ENCODE measurements at regions not wholly inside any gene's neighbourhood (a gene's known extent, or its start where the extent isn't known, plus 50 kb on each side); places are given as distances from the start of the nearest gene placed in this dataset.

DNA sequence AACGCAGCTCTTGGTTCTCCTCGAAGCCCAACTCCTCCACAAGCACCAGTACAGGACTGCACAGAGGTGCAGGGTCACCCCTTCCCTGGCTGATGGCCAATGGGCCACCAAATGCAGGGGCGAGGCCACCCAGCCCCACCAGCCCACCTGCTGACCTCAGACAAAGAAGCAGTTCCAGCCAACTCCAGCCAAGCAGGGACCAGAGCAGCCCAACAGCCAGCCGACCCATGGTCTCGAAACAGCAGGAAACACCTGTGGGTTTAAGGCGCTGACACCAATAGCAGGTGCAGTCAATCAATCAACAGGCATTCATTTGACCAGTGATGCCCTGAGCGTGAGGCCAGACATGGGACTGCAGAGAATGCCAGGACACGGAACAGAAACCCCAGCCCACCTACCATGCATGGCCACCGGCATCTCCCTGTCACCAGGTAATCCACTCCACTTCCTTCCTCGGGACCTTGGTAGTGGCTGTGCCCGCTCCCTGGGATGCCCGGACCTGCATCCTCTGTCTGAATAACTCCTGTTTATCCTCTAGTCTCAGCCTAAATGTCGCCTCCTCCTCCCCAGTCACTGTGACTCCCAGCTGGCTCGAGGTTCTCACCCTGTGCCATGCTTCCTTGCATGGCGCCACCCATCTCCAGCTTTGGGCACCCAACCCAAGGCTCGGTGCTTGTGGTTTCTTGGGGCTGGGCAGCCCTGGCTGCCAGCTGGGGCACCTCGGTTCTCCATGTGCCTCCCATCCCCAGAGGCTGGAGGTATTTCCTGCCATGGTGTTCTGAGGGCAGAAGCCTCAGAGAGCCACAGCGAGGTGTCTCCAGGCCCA lies 1475.4 kb downstream of the BRD1 start:
- no peak for DNase-seq

DNA sequence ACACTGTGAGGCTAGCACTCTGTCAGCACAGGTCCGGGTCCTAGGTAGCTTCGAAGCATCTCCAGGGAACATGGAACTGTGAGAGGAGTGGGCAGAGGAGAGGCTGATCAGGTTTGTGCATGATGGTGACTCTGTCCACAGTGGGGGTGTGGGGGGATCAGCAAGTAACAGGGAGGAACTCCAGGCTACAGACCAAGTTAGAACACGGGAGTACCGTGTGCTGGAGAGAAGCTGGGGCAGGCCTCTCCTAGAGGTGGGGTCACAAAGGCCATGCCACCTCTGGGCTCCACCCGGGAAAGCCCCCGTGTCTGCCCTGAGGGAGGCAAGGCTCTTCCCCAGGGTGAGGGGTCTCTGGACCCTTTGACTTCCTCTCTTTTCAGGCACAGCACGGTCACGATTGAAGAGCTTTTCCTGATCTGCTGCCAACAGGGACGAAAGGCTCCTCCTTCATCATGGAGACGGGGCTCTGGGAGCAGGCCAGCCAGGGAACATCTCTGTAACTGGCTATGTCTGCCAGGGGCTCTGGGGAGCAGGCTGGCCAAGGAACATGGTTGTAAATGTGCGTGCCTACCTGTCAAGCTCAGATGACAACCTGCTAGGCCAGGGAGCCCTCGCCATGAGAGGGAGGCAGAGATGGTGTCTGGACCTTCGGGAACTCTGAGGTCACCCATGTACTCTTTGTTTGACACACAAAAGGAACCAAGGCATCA lies 1476.1 kb downstream of the BRD1 start:
- DNase-seq: no peak

DNA sequence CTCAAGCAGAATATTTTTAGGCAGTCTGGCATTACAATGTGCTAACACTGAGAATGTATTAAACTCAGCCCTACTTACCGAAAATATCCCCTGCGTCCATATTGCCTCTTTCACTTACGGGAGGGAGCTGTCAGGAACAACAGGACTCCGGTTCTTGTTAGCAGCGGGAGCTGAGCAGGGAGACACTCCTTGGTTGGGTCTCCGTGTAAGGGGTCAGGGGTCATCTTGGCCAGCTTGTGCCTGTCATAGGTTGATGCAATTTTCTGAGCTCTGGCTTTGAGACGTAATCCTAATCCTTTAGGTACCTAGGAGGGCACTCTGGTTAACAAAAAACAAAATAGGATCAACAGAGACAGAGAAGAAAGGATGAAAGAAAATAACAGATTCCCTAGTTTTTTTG lies 1477.2 kb downstream of the BRD1 start:
- no peak for DNase-seq

- DNase-seq: no peak
Measured at GRCh38 chr22:48348855-48349254, 1478.8 kb downstream of the BRD1 start.

GRCh38 chr22:48347311-48347710 lies 1480.4 kb downstream of the BRD1 start:
- no peak for DNase-seq

DNA sequence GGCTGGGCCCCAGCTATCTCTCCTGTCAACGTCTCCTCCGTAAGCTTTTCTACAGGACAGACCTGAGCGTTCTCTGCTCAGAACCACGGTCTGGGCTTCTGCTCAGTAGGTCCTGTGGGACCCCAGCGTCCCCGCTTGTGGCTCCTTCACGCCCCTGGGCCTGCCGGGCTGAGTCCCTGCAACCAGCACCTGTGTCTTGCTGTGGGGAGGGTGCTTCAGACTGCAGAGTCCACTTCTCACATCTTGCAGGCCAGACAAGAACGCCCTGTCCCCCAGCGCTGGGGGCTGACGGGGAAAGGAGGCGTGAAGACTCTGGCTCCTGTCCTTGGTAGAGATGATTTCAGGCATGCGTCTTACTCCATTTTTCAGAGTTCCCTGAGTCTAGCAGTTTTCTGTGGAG lies 1480.8 kb downstream of the BRD1 start:
- DNase-seq: no peak

DNA sequence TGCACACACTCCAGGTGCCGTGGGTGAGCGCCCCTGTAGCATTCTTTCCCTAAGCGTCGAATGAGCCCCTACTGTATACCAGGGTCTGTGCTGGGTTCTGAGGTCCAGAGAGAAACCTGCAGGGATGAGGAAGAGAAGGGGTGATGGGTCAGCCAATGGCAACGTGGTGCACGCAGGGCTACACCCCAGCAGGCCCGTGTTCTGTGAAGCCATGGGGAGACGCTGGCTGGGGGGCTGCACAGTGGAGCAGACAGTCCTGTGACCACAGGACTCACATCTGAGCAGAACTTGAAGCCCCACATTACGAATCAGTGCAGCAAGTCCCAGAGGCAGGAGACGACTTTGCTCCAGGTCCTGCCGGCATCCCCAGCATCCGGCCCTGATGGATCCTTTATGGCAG lies 1481.4 kb downstream of the BRD1 start:
- no peak for DNase-seq

DNA sequence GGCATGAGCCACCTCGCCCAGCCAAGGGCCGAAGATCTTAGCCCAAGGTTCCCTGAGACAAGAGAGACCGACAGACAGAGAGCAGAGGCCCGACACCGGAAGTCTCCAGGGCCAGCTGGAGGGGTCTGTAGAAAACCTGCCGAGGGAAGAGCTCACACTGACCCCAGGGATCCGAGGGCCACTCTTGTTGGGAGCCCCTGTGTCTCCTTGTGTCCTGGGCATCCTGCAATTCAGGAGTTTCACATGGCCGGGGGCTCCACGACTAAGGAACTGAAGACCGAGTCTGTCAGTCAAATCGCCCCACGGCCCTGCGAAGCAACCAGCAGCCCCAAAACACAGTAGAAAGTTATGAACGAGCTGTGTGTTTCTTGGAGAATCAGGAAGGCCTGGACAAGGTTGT lies 1482.0 kb downstream of the BRD1 start:
- DNase-seq: no peak

DNA sequence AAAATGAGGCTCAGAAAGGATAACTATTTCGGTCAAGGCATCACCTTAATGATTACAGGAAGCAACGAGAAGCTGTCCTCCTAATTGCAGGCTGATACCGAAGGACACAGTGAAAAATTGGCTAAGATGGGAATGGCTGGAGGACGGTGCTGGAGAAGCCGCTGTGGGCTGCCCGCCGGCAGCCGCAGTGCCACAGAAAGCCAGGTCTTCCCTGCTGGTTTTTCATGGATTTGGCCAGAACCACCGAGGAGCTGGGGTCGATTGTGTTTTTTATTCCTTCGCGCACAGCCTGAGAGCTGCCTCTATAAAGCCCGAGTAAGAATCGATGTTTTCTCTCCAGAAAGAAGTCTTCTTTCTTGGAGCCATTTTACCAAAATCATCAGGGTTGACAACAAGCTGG lies 1484.2 kb downstream of the BRD1 start:
- DNase-seq: no peak

GRCh38 chr22:48342732-48343131 lies 1484.9 kb downstream of the BRD1 start:
- DNase-seq: no peak

GRCh38 chr22:48342016-48342415 lies 1485.7 kb downstream of the BRD1 start:
- DNase-seq: no peak

DNA sequence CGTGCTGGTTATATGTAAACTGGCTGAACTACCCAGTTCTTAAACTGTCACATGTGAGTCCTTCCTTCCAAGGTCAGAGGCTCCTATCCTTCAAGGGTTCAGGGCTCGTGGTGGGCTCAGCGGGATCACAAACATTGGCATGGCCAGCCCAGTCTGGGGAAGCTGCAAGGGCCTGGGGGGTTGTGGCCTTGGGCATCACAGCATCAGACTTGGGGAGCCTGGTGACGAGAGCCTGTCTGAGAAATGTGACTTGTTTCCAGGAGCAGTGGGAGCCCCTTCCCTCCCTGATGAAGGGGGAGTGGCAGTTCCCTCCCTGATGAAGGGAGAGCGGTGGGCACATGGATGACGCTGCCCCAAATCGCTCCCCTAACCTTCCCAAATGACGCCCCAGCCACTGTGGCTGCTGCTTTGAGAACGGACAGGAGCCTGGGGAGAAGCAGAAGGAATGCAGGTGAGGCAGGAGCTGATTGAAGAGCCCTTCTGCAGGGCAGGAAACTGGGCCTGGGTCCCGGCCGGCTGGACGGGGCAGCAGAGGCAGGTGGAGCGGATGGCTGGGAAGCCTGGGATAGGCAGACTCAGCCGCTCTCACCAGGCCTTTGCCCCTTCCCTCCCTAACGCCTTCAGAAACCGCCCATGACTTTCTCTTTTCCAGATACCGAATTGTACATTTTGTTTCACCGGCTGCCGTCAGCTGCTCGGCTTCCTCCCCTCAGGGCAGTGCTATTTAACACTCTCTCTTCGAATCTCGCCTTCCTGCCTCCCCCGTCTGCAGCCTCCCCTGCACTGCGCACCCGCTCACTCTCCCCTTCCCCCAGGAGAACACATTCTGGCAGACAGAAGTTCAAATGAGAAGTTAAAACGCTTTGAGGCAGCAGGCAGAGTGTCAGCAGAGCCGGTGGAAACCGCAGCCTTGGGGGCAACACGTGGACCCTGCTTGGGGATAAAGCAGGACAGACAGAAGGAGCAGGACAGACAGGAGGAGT lies 1486.7 kb downstream of the BRD1 start:
- no peak for DNase-seq

- DNase-seq: no peak
Measured at GRCh38 chr22:48340191-48340590, 1487.5 kb downstream of the BRD1 start.

- DNase-seq: no peak
Measured at GRCh38 chr22:48338793-48339705, 1488.6 kb downstream of the BRD1 start.

- DNase-seq: no peak
Measured at GRCh38 chr22:48337957-48338792, 1489.5 kb downstream of the BRD1 start.

- DNase-seq: no peak
Measured at GRCh38 chr22:48336339-48337060, 1491.2 kb downstream of the BRD1 start.

GRCh38 chr22:48335442-48336139 lies 1492.1 kb downstream of the BRD1 start:
- DNase-seq: no peak

DNA sequence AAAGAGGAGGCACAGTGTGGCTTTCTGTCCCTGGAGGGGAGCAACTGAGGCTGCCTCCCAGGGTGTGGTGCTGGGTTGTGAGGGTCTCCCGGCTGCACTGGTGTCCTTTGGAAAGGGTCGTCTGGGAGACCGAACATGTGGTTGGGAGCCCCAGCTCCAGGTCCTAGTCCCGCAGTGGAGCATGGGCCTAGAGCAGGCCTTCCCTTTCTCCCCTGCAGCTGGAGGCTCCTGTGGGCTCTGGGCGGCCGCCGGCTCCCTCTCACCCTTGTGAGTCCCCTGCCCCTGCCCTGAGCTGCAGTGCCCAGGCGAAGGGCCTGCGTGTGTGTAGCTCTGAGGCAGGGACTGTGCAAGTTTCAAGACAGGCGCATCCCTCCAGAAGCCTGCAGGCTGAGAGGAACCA lies 1492.7 kb downstream of the BRD1 start:
- no peak for DNase-seq

DNA sequence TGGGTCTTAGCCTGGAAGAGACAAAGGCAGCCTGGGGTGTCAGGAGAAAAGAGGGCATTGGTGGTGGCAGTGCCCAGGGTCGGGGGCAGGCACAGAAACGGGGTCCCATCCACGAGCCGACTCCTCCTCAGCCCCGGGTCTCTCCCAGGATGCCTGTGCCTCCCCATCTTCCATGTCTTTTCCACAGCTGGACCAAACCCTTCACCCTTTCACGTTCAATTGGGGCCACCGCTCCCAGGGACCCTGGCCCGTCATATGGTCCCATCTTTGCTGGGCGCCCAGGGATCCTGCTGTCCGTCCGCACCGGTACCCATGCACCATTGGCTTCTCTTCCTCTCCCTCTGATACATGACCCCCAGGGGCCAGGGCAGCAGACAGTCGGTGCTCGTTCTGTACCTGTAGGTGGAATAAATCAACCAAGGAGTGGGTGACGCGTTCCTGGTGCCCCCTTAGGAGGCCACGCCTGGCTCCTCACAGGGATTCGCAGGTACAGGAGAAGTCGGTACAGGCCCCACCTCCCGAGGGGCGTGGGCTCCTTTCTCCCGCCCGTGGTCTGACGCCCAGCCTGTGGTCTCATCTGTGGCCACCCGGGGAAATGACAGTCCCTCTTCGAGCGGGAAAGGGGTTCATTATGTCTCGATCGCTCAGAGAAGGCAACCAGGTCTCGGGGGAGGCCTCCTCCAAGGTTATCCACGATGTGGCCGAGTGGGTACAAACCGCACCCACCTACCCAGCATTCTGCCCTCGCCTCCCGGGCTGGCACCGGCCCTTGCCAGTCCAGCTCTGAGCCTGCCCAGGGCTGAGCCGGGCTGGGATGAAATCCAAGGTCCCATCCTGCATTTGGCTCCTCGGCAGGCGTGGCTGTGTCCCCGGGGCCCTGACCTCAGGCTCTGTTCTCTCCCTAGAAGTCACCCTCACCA lies 1493.6 kb downstream of the BRD1 start:
- no peak for DNase-seq
